Smooth muscle cell (in vitro differentiated cells): ENCODE measurements at regions not wholly inside any gene's neighbourhood (a gene's known extent, or its start where the extent isn't known, plus 50 kb on each side); places are given as distances from the start of the nearest gene placed in this dataset.
A peak's percentile ranks its signal among the peaks of the same experiment; 100 is the strongest.

Source experiments
- DNase-seq: peaks from one replicate; lab custom pipeline; 2025; ENCODE audit not compliant: unreplicated experiment; lab: John Stamatoyannopoulos, UW
- H2AFZ ChIP-seq: fragments of 200-600 bp; sonication (generic); 2 replicates; pipeline ENCODE4 v1.6.0; 2016; ENCODE audit warnings: antibody characterized with exemption, low read depth, mild to moderate bottlenecking
- H3F3A ChIP-seq: fragments of 200-600 bp; sonication (generic); 2 replicates; pipeline ENCODE4 v1.6.0; 2017; ENCODE audit warnings: antibody characterized with exemption, low read depth
- H3K27ac ChIP-seq: fragments of 200-600 bp; sonication (generic); 2 replicates; pipeline ENCODE4 v1.5.1; 2016; ENCODE audit warnings: low read depth, mild to moderate bottlenecking
- H3K27me3 ChIP-seq: fragments of 200-600 bp; sonication (generic); 2 replicates; pipeline ENCODE4 v1.6.1; 2016; ENCODE audit warnings: low read depth, mild to moderate bottlenecking
- H3K36me3 ChIP-seq: fragments of 200-600 bp; sonication (generic); 2 replicates; pipeline ENCODE4 v1.5.1; 2016; ENCODE audit warnings: low read depth
- H3K4me1 ChIP-seq: fragments of 200-600 bp; sonication (generic); 2 replicates; pipeline ENCODE4 v1.5.1; 2016; ENCODE audit warnings: low read depth
- H3K4me2 ChIP-seq: fragments of 200-600 bp; sonication (generic); 2 replicates; pipeline ENCODE4 v1.6.0; 2016; ENCODE audit warnings: mild to moderate bottlenecking
- H3K4me3 ChIP-seq: fragments of 200-600 bp; sonication (generic); 2 replicates; pipeline ENCODE4 v1.5.1; 2016; ENCODE audit warnings: mild to moderate bottlenecking
- H3K79me2 ChIP-seq: fragments of 200-600 bp; sonication (generic); 2 replicates; pipeline ENCODE4 v1.6.0; 2016; ENCODE audit warnings: low read depth, mild to moderate bottlenecking
- H3K9ac ChIP-seq: fragments of 200-600 bp; sonication (generic); 2 replicates; pipeline ENCODE4 v1.6.0; 2016; ENCODE audit warnings: low read depth
- H3K9me3 ChIP-seq: fragments of 200-600 bp; sonication (generic); replicated peaks from 2 replicates; pipeline ENCODE4 v1.5.1; 2016; ENCODE audit warnings: low read depth
- H4K20me1 ChIP-seq: fragments of 200-600 bp; sonication (generic); 2 replicates; pipeline ENCODE4 v1.6.0; 2016; ENCODE audit warnings: low read depth
- WGBS: methylation state at CpG from one replicate; pipeline ENCODE4 v1.1.7; 2016; ENCODE audit warnings: low lambda C conversion rate; 5-methylcytosine and 5-hydroxymethylcytosine counted together
- TF ChIP-seq, protein P1 (sequence below): fragments of 200-600 bp; sonication (generic); IDR thresholded peaks from 2 replicates; pipeline ENCODE4 v1.5.1; 2017; ENCODE audit warnings: borderline replicate concordance, mild to moderate bottlenecking, antibody characterized with exemption; ENCODE audit not compliant: insufficient read depth, poor library complexity, severe bottlenecking

DNA sequence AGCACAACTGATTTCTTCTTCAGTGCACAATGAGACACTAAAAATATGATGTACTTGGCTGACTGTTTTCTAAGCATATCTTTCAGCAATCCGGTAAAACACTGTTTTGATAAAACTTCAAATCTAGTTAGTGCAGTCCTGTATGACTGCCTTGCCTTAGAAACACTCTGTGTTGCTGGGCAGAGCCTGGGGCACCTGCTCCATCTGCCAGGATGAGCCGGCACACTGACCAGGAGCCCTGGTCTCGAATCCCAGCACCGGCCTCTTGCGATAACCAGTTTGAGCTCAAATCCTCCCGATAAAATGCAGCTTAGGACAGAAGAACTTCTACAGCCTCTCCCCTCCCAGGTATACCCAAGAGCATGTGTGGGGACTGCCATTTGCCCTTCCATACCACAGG is 199.5 kb downstream of the SIPA1L2 start:
- no peak overlapping the region for H3K4me2 ChIP-seq
- H3K27me3 ChIP-seq = no peaks in the 10 kb centered on the region
- H3K4me1 ChIP-seq = no peaks in the 10 kb centered on the region
- H3K9me3 ChIP-seq = no peaks in the 10 kb centered on the region
- H2AFZ ChIP-seq = no peak overlapping the region
- H3K79me2 ChIP-seq = no peaks in the 10 kb centered on the region
- H3K27ac ChIP-seq = no peak overlapping the region
- TF ChIP-seq, protein P1, sequence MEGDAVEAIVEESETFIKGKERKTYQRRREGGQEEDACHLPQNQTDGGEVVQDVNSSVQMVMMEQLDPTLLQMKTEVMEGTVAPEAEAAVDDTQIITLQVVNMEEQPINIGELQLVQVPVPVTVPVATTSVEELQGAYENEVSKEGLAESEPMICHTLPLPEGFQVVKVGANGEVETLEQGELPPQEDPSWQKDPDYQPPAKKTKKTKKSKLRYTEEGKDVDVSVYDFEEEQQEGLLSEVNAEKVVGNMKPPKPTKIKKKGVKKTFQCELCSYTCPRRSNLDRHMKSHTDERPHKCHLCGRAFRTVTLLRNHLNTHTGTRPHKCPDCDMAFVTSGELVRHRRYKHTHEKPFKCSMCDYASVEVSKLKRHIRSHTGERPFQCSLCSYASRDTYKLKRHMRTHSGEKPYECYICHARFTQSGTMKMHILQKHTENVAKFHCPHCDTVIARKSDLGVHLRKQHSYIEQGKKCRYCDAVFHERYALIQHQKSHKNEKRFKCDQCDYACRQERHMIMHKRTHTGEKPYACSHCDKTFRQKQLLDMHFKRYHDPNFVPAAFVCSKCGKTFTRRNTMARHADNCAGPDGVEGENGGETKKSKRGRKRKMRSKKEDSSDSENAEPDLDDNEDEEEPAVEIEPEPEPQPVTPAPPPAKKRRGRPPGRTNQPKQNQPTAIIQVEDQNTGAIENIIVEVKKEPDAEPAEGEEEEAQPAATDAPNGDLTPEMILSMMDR = no peak
- H4K20me1 ChIP-seq = no peaks in the 10 kb centered on the region
- no peak overlapping the region for H3K9ac ChIP-seq
- WGBS = 97% methylated on average over 6 of the region's 6 CpGs
- H3K4me3 ChIP-seq = no peak overlapping the region
- peaks cover 5% of the 10 kb centered on the region for H3F3A ChIP-seq
- no peak for DNase-seq
- peaks cover 5% of the 10 kb centered on the region for H3K36me3 ChIP-seq

DNA sequence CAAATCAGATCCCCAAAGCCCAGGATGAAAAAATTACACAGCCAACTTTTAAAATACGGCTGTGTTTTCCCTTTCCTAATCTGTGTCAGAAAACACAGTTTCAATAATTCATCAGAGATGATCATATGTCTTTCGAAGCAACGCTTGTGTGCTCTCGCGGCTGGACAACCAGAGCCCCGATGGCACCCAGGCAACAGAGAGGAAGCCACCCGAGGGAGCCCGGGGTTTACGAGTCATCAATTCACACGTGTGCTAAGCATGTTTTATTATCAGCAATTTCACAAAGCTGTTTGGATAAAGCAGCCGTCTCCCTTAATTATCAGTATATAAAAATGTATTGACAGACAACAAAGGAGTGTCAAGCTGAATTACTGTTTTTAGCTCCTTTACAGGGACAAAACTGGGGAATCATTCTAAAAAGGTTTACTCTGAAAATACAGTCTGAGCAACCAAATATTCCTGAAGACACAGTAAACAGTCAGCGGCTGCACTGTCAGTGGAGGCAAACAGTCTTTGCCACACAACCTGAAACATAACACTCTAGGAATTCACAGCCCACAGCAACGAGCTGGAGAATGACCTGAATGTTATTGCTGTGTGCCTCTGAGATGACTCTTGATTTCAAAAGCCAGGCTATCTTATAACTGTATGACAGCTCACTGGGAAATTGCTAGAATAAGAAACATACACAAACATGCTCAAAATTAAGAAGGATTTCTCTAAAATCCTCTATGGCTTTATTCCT is 201.0 kb downstream of the SIPA1L2 start:
- H3K4me3 ChIP-seq = no peak overlapping the region
- no peak for DNase-seq
- peak overlapping the region; percentile 62 for H3K4me2 ChIP-seq
- 64% methylated on average over 13 of the region's 13 CpGs for WGBS
- no peaks in the 10 kb centered on the region for H3K27me3 ChIP-seq
- H3K4me1 ChIP-seq = no peaks in the 10 kb centered on the region
- H3K27ac ChIP-seq = peak overlapping the region; percentile 55
- no peak overlapping the region for H2AFZ ChIP-seq
- H3K79me2 ChIP-seq = no peaks in the 10 kb centered on the region
- peaks cover 14% of the 10 kb centered on the region for H3K36me3 ChIP-seq
- no peak overlapping the region for H3K9ac ChIP-seq
- H3K9me3 ChIP-seq = no peaks in the 10 kb centered on the region
- TF ChIP-seq, protein P1 = no peak
- peaks cover 5% of the 10 kb centered on the region for H3F3A ChIP-seq
- no peaks in the 10 kb centered on the region for H4K20me1 ChIP-seq

DNA sequence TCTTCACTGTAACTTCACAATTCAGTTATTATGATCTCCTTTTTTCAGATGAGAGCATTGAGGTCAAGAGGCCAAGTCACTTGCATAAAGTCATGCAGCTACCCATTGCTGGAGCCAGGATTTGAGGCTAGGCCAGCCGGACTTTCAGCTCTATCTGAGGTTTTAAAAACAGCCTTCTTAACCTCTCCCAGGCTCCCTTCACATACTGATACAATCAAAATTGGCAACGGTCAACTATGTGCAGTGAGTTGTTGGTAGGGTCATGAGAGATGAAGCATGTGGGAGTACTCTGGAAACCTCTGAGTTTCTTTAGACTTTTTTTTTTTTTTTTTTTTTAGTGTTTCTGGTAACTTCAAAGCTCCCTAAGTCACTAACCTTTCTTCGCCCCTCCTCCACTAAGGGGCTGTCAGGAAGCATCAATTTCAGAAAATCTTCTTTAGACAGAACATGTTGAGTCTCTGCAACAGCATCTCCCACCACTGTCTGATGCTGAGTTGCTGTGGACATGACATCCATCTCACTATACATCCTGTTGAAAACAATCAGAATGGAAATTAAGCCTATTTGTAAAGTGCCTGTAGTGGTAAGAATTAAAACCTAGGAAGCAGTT is 201.8 kb downstream of the SIPA1L2 start:
- no peak for DNase-seq
- peaks cover 14% of the 10 kb centered on the region for H3K36me3 ChIP-seq
- 89% methylated on average over 3 of the region's 3 CpGs for WGBS

More for the DNA sequence above, 201.8 kb downstream of the SIPA1L2 start:
- Histone ChIP-seq H3K4me3 (no peak overlapping the region), H3K27me3 (no peaks in the 10 kb centered on the region), H3K27ac (peak overlapping the region; percentile 52), H3K4me2 (no peak overlapping the region), H3K4me1 (no peaks in the 10 kb centered on the region), H3K9me3 (no peaks in the 10 kb centered on the region), H3F3A (peaks cover 5% of the 10 kb centered on the region), H3K9ac (no peak overlapping the region), H2AFZ (no peak overlapping the region), H4K20me1 (no peaks in the 10 kb centered on the region), H3K79me2 (no peaks in the 10 kb centered on the region)
- TF ChIP-seq, protein P1 = no peak
